ENCODE measurements at regions not wholly inside any gene's neighbourhood (a gene's known extent, or its start where the extent isn't known, plus 50 kb on each side); places are given as distances from the start of the nearest gene placed in this dataset.

GRCh38 chr2:123737371-123737770, 287.7 kb upstream of the CNTNAP5 start:
- TF ChIP-seq CTCF (IDR thresholded peaks at IDR 0.05), result no peak

- no peak for TF ChIP-seq CTCF (IDR thresholded peaks at IDR 0.05)
Observed at GRCh38 chr2:123738643-123739042, 286.4 kb upstream of the CNTNAP5 start.

- no peak for TF ChIP-seq CTCF (IDR thresholded peaks at IDR 0.05)
Observed at GRCh38 chr2:123746006-123746405, 279.1 kb upstream of the CNTNAP5 start.

GRCh38 chr2:123747326-123747725, 277.8 kb upstream of the CNTNAP5 start:
- TF ChIP-seq CTCF (IDR thresholded peaks at IDR 0.05), result no peak

GRCh38 chr2:123762221-123762620, 262.9 kb upstream of the CNTNAP5 start:
- TF ChIP-seq CTCF (IDR thresholded peaks at IDR 0.05), result no peak

GRCh38 chr2:123768233-123768632, 256.9 kb upstream of the CNTNAP5 start:
- TF ChIP-seq CTCF (IDR thresholded peaks at IDR 0.05), result no peak

- no peak for TF ChIP-seq CTCF (IDR thresholded peaks at IDR 0.05)
Observed at GRCh38 chr2:123769001-123769400, 256.1 kb upstream of the CNTNAP5 start.

GRCh38 chr2:123770996-123771720, 253.9 kb upstream of the CNTNAP5 start:
- no peak for TF ChIP-seq CTCF (IDR thresholded peaks at IDR 0.05)
